Posterior cingulate gyrus (tissue), 11 donors: ENCODE measurements at regions not wholly inside any gene's neighbourhood (a gene's known extent, or its start where the extent isn't known, plus 50 kb on each side); places are given as distances from the start of the nearest gene placed in this dataset.

Source experiments
- DNase-seq, 10 donors: peaks; one replicate each; pipeline versions ENCODE4 v3.0.0 to v3.0.0-alpha.2; 2020 to 2021; ENCODE audit warnings: mixed read lengths in 3 of 10
- intact Hi-C: fragments of 100-400 bp; cut with DNase I; formaldehyde crosslinking; loops from one replicate; pipeline ENCODE4 v1.15.1; 2023

DNA sequence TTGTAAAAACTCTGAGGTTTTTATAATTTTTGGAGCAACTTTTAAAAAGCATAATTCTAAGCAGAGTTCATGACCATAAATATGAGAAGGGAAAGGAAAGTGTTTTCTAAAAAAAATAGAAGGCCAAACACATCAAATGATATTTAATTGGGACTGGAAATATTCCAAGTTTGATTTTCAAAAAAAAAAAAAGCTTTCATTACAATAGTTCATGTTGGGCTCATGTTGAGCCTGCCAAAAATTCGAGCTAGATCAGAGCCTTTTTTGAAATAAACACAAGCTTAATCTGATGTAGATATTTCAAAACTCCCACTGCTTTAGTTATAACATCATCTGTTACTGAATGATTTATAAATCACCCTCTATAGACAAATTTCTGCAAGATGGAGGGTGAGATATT lies 163.4 kb upstream of the DEFB112 start:
- DNase-seq = no peak
- intact Hi-C loops = no loop called here

DNA sequence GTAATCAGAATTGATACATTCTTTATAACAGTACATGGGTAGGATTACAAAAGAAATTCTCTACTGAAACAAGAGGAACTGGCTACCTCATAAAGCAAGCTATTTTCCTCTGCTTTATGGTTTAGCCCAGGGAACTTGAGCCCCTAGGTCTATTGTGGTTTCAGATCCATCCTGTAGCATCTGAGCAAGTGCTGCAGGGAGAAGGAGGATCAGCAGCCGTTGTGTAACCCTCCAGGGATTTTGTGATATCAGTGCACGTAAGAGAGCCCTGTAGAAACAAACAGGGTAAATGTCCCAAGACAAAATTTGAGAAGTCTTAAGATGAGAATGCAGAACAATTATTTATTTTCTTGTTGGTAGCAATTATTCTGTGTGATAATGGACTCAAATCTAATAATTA lies 165.2 kb upstream of the DEFB112 start:
- intact Hi-C loops = no loop called here

DNA sequence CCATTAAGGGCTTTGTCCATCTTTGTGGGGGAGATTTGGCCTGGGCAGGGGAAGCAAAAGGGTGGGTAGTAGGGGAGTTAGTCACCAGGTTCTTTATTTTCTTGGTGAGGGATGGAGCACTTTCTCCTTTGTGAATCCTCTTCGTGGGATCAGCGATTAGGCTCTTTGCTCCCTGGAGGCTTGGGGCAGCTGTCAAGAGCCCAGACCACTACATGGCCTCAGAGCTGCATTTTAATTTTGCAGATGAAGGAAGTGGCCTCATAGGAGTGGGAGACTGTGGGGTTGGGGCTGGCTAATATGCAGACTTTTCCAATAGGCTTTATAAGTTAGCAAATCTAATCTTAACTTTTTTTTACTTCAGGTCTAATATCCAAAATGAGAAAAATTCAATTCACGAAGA lies 168.1 kb upstream of the DEFB112 start:
- no peak for DNase-seq
- intact Hi-C loops = no loop called here

More for the DNA sequence above, 165.2 kb upstream of the DEFB112 start:
- DNase-seq = no peak

DNA sequence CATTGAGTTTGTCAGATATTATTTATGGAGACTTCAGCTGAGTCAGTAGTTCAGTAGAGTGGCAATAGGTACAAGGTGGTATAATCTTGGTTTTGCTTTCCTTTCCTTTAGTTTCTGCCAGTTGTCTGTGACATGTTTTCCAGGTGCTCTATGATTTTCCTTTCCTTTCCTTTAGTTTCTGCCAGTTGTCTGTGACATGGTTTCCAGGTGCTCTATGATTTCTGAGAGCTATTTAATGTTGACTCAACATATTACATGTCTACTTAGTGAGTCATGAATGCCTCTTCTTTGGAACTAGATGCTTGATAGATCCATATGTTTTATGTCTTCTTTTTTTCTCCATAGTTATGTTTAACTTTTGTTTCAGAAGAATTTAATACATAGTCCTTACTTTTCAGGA lies 186.4 kb upstream of the DEFB112 start:
- intact Hi-C loops = no loop called here
- DNase-seq = no peak

DNA sequence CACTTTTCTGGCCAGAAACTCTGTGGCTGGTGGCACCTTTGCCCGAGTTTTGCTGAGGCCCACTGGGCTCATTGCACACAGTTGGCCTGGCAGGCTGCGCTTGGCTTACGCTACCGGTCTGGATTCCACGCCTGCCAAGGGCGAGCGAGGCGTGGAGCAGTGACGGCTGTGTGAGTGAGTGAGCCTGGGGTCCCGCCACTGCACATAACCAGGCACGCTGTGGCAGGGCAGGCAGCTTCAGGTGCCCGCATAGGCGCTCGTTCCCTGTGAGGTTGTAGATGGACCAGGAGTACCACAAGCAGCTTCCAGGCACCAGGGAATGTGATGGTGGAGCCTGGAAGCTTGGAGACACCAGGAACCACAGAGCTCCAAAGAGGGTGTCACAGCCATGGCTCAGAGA lies 190.1 kb upstream of the DEFB112 start:
- intact Hi-C loops = no loop called here
- peak in 1 of 10 donors; percentile 80 for DNase-seq

DNA sequence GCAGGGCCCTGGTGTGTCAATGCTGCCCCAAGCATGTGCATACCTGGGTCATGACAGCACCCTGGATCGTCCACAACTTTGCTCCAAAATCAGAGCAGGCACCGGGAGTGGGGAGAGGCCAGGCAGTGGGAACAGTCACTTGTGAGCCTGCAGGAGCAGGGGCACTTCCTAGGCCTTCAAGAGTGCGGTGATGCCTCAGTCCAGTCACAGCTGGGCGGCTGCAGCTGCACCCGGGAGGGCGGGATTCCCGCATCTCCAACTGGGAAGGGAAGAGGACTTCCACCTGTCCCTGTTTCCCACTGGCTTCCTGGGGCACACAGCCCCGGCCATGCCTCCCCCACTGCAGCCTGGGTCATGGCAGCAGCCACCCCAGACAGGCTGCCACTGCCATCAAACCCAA lies 191.3 kb upstream of the DEFB112 start:
- intact Hi-C loops = no loop called here
- DNase-seq = no peak

DNA sequence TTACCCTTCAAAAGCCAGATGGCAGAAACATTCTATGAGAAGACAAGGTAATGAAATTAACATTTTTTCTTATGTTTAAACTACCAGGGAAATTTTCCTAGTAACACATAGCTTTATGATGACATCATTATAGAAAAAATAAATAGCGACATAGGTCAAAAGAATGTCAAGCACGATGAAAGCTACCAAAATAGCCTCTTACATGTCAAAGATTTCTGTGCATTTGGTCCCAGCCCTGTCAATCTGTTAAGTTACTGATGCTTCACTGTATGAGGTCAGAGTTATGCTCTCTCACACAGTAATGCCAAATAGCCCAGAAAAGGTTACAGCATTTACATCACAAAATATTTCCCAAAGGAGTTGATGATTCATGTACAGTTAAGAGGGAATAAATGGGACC lies 199.8 kb upstream of the DEFB112 start:
- DNase-seq = no peak
- intact Hi-C loops = no loop called here

DNA sequence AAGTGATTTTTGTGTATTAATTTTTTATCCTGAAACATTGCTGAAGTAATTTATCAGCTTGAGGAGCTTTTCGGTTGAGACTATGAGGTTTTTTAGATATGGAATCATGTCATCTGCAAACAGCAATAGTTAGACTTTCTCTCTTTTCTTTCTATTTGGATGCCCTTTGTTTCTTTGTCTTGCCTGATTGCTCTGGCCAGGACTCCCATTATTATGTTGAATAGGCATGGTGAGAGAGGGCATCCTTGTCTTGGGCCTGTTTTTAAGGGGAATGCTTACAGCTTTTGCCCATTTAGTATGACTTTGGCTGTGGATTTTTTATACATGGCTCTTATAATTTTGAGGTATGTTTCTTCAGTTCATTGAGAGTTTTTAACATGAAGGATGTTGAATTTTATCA lies 207.6 kb upstream of the DEFB112 start:
- no peak for DNase-seq
- intact Hi-C loops = no loop called here

DNA sequence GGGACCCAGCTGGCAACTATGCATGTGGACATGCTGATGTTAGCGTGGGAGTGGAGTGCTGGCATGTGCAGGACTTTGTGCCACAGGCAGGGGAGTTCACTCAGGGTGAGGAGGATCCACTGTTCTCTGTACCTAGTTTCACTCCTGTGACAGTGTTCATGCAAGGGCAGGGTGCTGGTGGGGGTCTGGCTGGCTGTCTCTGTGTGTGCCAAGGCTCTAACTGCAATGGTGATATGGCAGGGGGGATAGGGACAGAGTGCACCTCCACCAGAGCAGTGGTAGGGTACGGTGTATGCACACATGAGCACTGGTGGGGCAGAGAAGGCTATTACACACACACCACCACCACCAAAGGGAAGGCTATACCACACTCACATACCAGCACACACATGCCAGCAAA lies 210.2 kb upstream of the DEFB112 start:
- intact Hi-C loops = no loop called here

DNA sequence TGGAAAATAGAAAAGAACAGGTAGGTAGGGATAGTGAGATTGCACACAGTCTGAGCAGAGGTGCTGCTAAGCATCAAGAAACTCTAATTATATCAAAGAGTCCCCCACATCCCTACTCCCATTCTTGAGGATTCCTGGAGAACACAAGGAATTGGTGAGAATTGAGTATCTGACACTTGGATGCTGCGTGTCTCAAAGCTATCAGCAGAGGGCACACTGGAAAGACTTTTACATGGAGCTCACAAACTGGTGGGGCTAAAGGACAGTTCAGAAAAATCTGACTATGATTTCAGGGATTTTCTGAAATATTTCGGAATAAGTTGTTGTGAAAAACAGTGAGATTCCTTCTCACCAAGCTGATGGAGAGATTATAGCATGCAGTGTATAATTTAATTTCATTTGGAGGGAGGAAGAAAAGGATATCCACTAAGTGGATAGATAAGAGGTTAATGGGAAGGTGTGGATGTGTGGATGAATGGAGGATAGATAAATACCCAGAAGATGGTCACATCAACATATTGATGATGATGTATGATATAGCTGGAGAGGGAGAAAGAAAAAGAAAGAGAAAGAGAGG lies 215.4 kb upstream of the DEFB112 start:
- intact Hi-C loops = loop anchor here (2.0 kb wide), 1 partner anchor 338 kb away; no protein-coding TSS in a partner anchor
- DNase-seq = peak in 1 of 10 donors; percentile 20

More for the DNA sequence above, 210.2 kb upstream of the DEFB112 start:
- peak in 1 of 10 donors; percentile 56 for DNase-seq

DNA sequence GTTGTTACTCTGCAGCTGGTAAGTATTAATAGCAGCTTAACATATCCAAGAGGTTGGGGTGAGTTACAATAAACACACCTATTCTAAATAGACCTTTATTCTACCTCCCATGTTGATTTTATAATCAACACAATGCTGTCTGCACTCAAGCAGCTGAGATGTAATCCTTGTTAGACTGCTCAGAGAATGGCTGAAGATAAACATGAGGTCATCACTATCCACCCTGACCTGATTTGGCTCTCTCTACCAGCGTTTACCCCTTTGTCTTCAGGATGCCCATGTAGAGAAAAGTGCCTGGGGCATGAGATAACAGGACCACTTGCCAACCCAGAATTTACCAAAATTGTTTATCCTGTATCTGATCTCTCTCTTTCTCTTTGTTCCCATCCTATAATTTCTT lies 220.7 kb upstream of the DEFB112 start:
- DNase-seq = no peak
- intact Hi-C loops = no loop called here

DNA sequence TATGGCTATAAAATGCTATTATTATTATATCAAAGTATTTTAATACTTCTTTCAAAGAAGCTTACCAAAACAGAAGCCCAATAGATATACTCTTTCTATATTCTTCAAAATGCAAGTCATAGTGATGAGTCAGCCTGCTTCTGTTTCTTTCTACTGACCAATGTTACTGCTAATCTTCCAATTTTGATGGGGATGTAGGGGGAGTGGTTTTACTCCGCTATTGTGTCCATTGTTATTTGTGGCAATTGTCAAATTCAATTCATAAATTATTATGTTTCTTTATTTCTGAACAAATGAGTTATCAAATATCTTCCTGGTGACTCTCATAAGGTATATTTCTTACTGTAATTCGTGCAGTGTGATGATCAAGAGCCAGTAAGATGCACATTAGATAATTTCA lies 221.5 kb upstream of the DEFB112 start:
- intact Hi-C loops = no loop called here
- no peak for DNase-seq

DNA sequence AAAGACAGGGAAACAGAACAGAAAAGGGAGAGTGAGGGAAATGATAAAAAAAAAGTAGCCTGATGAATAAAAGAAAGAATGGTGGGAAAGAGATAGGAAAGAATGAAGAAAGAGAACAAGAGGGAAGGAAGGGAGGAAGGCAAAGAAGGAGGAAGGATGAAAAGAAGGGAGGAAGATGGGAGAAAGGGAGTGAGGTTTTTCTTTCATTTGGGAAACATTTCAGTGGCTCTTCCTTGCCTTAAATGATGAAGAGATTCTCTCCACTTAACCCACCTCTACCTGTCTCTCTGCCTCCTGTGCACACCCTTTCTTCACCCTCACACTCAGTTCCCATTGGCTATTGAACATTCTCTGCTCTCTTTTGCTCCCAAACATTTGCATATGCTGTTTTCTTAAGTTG lies 222.1 kb upstream of the DEFB112 start:
- DNase-seq = no peak
- intact Hi-C loops = no loop called here

DNA sequence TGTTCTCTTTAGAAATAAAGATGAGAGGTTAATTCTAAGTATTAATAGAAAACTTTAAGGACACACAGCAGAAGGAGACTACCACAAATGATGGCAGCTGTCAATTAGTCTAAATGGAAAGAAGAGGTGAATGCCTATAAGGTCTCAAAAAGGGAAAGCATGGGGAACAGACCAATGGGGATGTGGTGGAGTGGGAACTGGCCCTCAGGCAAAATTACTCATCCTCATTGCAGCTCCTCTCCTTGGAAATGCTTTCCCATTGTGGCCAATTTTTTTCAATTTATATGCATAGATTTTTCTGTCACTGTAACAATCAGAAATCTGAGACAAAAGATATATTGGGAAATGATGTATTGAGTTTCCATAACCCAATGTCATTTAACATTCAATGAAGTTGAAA lies 222.9 kb upstream of the DEFB112 start:
- no peak for DNase-seq
- intact Hi-C loops = no loop called here

DNA sequence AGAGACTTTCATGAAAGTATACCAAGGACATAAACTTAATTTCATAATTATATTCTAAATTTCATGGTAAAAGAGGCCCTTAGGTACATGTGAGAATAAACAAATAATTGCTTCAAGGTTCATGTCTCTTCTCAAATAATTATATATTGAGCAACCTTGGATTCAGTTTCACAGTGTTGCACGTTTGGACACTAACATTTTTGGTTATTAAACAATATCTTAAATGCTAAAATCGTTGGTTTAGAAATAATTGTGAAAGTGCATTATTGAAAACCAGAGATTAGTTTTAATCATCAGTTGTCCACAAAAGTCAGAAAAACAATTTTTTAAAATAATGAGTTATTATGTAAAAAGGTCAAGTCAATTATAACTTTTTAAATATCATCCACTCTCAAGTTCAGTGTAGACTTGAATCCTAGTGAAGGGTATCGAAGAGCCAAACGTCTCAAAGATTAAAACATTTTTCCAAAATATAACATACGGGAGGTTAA lies 227.1 kb upstream of the DEFB112 start:
- no peak for DNase-seq
- intact Hi-C loops = no loop called here

DNA sequence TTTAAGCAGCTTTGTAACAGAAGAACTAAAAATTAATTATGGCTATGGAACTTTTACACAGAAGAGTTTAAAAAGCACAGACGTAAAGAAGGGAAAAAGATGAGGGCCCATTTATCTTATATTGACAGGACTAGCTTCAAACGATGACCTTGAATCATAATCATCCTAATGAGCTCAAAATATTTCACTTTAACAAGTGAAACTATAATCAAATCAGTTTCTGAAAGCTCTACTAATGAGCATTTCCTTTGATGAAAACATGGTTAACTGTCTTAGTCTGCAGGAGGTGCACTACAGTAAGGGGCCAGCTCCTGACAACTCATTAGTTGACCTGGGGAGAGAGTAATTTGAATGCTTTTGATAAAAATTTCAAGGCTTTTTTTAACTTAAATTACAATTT lies 228.0 kb upstream of the DEFB112 start:
- no peak for DNase-seq
- intact Hi-C loops = no loop called here

DNA sequence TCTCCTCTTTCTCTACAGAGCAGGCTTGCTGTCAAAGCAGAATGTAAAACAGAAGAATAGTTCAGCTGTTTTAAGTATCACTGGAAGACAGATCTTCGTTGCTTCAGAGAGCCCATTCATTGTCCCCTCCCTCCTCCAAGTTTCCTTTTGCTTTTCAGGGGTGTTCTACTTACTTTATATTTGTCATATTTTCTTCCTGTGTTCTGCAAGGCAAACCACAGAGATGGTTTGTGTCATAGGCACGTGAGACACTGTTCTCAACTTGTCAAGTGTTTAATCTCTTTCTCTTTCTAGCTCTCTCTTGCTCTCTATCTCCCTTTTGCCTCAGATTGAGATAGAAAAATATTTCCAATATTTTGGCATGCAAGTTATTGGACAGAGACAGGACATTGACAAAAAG lies 228.9 kb upstream of the DEFB112 start:
- no peak for DNase-seq
- intact Hi-C loops = no loop called here

DNA sequence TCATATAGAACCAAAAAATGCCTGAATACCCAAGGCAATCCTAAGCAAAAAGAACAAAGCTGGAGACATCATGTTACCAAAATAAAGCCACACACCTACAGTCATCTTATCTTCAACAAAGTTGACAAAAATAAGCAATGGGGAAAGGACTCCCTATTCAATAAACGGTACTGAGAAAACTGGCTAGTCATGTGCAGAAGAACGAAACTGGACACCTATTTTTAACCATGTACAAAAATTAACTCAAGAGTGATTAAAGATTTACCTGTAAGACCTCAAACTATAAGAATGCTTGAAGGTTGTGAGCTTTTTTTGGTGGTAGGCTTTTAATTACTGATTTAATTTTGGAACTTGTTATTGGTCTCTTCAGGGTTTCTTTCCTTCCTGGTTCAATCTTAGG lies 236.0 kb upstream of the DEFB112 start:
- intact Hi-C loops = no loop called here

DNA sequence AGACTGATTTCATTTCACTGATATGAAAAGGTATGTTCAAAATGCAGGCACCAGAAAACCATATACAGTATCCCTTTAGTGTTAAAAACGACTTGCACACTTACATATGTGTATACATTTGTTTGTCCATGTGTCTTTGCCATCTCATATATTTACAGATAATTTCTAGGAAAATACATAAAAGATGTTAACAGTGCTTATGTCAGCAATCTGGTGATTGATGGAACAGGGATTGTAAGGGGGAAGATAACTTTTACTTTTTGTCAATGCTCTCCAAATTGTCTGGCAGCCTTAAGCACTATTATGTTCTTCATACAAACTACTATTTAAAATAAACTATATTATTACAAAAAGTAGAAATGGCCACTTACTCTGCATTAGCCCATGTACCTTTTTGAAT lies 238.5 kb upstream of the DEFB112 start:
- intact Hi-C loops = no loop called here
- no peak for DNase-seq

More for the DNA sequence above, 236.0 kb upstream of the DEFB112 start:
- no peak for DNase-seq

DNA sequence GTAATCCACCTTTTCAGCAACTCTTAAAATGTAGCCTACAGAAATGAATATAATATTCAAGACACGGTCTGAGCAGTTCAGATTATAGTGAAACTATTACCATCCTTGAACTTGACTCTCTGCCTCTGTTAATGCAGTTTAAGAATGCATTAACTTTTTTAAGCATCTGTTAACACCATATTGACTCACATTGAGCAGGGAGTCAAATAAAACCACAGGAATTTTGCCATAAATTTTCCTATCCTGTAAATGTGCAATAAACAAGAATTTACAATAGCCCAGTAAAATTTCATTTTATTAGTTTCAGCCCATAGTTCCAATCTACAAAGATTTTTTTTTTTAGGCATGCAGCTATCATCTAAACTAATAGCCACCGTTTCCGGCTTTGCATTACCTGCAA lies 239.2 kb upstream of the DEFB112 start:
- DNase-seq = no peak
- intact Hi-C loops = no loop called here

DNA sequence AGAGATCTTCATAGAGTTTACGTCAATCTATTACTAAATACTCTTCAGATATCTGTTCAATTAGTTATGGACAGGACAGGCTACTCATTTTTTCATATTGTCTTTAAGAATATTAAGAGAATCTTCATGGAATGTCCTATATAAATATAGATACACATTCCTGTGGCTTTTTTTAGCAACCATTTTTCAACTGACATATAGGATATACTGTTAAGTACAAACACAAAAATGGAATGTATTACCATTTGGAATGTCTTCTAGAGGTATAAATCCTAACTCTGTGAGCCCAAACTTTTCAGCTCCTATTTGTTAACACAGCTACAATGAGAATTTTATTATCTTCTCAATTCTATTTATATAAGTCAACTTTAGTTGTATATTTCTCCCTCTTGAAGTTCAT lies 239.6 kb upstream of the DEFB112 start:
- intact Hi-C loops = no loop called here
- no peak for DNase-seq

DNA sequence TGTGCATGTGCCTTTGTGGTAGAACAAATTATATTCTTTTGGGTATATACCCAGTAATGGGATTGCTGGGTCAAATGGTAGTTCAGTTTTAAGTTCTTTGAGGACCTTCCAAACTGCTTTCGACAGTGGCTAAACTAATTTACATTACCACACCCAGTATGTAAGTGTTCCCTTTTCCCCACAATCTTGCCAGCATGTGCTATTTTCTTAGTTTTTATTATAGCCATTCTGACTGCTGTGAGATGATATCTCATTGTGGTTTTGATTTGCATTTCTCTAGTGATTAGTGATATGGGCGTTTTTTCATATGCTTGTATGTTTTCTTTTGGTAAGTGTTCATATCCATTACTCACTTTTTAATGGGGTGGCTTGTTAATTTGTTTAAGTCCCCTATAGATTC lies 251.6 kb upstream of the DEFB112 start:
- no peak for DNase-seq
- intact Hi-C loops = no loop called here

DNA sequence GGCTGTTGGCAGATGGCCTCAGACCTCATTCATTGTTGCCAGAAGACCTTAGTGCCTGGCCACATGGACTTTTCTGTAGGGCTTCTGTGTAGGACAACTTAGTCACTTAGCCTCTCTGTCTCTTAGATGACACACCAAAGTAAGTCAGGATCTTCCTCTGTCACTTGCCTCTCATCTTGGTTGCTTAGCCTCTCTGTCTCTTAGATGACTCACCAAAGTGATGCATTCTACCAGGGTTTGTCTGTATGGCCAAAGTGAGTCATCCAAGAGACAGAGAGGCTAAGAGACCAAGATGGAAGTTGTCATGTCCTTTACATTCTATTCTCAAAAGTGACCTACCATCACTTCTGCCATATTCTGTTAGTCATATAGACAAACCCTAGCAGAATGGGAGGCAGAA lies 255.9 kb upstream of the DEFB112 start:
- intact Hi-C loops = no loop called here
- DNase-seq = no peak
